ENCODE measurements at regions not wholly inside any gene's neighbourhood (a gene's known extent, or its start where the extent isn't known, plus 50 kb on each side); places are given as distances from the start of the nearest gene placed in this dataset.
"Not testable (repeated sequence)": the region's sequence is repeated elsewhere in the genome, so short reads cannot be mapped to it uniquely, and the experiment has no call there.

GRCh38 chr9:81827616-81828296 lies 100.5 kb upstream of the SPATA31D4 start:
- intact Hi-C loops (cut with micrococcal nuclease): no loop called here
- TF ChIP-seq, protein P1, sequence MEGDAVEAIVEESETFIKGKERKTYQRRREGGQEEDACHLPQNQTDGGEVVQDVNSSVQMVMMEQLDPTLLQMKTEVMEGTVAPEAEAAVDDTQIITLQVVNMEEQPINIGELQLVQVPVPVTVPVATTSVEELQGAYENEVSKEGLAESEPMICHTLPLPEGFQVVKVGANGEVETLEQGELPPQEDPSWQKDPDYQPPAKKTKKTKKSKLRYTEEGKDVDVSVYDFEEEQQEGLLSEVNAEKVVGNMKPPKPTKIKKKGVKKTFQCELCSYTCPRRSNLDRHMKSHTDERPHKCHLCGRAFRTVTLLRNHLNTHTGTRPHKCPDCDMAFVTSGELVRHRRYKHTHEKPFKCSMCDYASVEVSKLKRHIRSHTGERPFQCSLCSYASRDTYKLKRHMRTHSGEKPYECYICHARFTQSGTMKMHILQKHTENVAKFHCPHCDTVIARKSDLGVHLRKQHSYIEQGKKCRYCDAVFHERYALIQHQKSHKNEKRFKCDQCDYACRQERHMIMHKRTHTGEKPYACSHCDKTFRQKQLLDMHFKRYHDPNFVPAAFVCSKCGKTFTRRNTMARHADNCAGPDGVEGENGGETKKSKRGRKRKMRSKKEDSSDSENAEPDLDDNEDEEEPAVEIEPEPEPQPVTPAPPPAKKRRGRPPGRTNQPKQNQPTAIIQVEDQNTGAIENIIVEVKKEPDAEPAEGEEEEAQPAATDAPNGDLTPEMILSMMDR (IDR thresholded peaks at IDR 0.05): no peak
- ChIA-PET CTCF (no interaction called here), POLR2A (no interaction called here)
- DNase-seq: no peak
- Mint-ChIP-seq H3K27me3 (no peaks in the 10 kb centered on the region), H3K36me3 (ENCODE audit: low read depth) (no peaks in the 10 kb centered on the region), H3K4me1 (ENCODE audit: low read depth) (no peaks in the 10 kb centered on the region), H3K9me3 (no peaks in the 10 kb centered on the region), H3K27ac (no peak overlapping the region), H3K4me3 (no peak overlapping the region)
- ATAC-seq: no peak

DNA sequence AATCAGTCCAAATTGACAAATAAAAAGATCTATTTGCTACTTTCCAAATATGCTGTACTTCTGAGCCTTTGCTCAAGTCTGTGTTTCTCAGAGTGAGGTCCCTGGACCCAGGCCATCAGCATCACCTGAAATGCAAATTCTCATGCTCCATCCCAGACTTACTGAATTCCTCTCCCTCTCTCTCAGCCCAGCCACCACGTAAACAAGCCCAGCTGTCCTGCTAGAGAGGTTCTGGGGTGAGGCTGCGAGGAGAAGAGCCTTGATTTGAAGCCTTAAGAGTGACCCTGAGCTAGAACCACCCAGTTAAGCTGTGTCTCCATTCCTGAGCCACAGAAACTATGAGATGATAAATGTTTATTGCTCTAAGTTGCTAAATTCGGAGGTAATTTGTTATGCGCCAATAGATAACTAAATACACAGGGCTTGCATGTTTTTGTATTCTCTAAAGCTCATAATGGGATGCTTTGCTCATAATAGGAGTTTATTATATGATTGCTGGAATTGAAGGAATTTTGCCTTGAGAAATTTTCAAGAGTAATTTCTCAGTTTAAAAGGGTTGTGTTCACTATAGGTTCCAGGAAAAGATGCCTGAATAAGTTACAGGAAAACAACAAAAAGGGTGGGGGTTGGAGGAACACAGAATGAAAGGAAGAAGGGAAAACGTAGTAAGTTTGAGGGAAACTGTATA lies 98.9 kb upstream of the SPATA31D4 start:
- TF ChIP-seq, protein P1 (IDR thresholded peaks at IDR 0.05): no peak
- DNase-seq (no peak), ATAC-seq (no peak)
- Mint-ChIP-seq H3K4me1 (ENCODE audit: low read depth) (no peaks in the 10 kb centered on the region), H3K36me3 (ENCODE audit: low read depth) (no peaks in the 10 kb centered on the region), H3K27ac (no peak overlapping the region), H3K4me3 (no peak overlapping the region), H3K27me3 (no peaks in the 10 kb centered on the region), H3K9me3 (no peaks in the 10 kb centered on the region)
- ChIA-PET POLR2A (no interaction called here), CTCF (no interaction called here)
- intact Hi-C loops (cut with micrococcal nuclease): no loop called here

GRCh38 chr9:81830431-81830830 lies 97.8 kb upstream of the SPATA31D4 start:
- POLR2A ChIA-PET; H3K4me3 Mint-ChIP-seq; H3K36me3 Mint-ChIP-seq (ENCODE audit: low read depth); DNase-seq; ATAC-seq; H3K27ac Mint-ChIP-seq; CTCF ChIA-PET; intact Hi-C loops (cut with micrococcal nuclease); H3K4me1 Mint-ChIP-seq (ENCODE audit: low read depth); H3K9me3 Mint-ChIP-seq; H3K27me3 Mint-ChIP-seq: not testable (repeated sequence)

GRCh38 chr9:81832571-81833285 lies 95.5 kb upstream of the SPATA31D4 start:
- TF ChIP-seq, protein P1 (IDR thresholded peaks at IDR 0.05): no peak
- ChIA-PET CTCF (no interaction called here), POLR2A (no interaction called here)
- no peak overlapping the region for H3K4me3 Mint-ChIP-seq
- H3K4me1 Mint-ChIP-seq (ENCODE audit: low read depth): no peaks in the 10 kb centered on the region
- H3K27me3 Mint-ChIP-seq: no peaks in the 10 kb centered on the region
- ATAC-seq: no peak
- H3K36me3 Mint-ChIP-seq (ENCODE audit: low read depth): no peaks in the 10 kb centered on the region
- H3K27ac Mint-ChIP-seq: no peak overlapping the region
- no peak for DNase-seq
- peaks cover 2% of the 10 kb centered on the region for H3K9me3 Mint-ChIP-seq
- intact Hi-C loops (cut with micrococcal nuclease): no loop called here

- Mint-ChIP-seq H3K36me3 (ENCODE audit: low read depth) (no peaks in the 10 kb centered on the region), H3K9me3 (peaks cover 2% of the 10 kb centered on the region), H3K27me3 (no peaks in the 10 kb centered on the region), H3K4me1 (ENCODE audit: low read depth) (no peaks in the 10 kb centered on the region), H3K27ac (no peak overlapping the region), H3K4me3 (no peak overlapping the region)
- DNase-seq: no peak
- POLR2A ChIA-PET: no interaction called here
- CTCF ChIA-PET: no interaction called here
- intact Hi-C loops (cut with micrococcal nuclease): no loop called here
- TF ChIP-seq, protein P1 (IDR thresholded peaks at IDR 0.05): no peak
- no peak for ATAC-seq
These were observed 94.5 kb upstream of the SPATA31D4 start for GRCh38 chr9:81833563-81834345.
